GM12864 (cell line): ENCODE measurements at regions not wholly inside any gene's neighbourhood (a gene's known extent, or its start where the extent isn't known, plus 50 kb on each side); places are given as distances from the start of the nearest gene placed in this dataset.

ENCODE experiments used
- DNase-seq: peaks from one replicate; pipeline ENCODE4 v3.0.0-alpha.2; 2011; ENCODE audit warnings: low read depth
- H3K4me3 ChIP-seq: 2 replicates; pipeline ENCODE4 v1.5.1; 2011; ENCODE audit warnings: mild to moderate bottlenecking, low read depth, low read length, control low read depth
- CTCF ChIP-seq: IDR thresholded peaks from 2 replicates; pipeline ENCODE4 v1.5.1; 2011; ENCODE audit warnings: low read depth, mild to moderate bottlenecking, moderate library complexity, low read length, control low read depth, inconsistent platforms; ENCODE audit errors: missing control alignments

GRCh38 chrX:34557733-34558132 lies 99.4 kb downstream of the TMEM47 start:
- DNase-seq = no peak
- no peak for TF ChIP-seq CTCF
- H3K4me3 ChIP-seq = no peak overlapping the region

- no peak for DNase-seq
- H3K4me3 ChIP-seq = no peak overlapping the region
- TF ChIP-seq CTCF = no peak
Observed at GRCh38 chrX:34555481-34555880, 101.6 kb downstream of the TMEM47 start.

- DNase-seq = no peak
- TF ChIP-seq CTCF = no peak
- no peak overlapping the region for H3K4me3 ChIP-seq
Observed at GRCh38 chrX:34546366-34546765, 110.7 kb downstream of the TMEM47 start.

- DNase-seq = no peak
- H3K4me3 ChIP-seq = no peak overlapping the region
- no peak for TF ChIP-seq CTCF
Observed at GRCh38 chrX:34528081-34528480, 129.0 kb downstream of the TMEM47 start.

GRCh38 chrX:34521563-34521962 lies 135.5 kb downstream of the TMEM47 start:
- no peak for DNase-seq

GRCh38 chrX:34509394-34509793 lies 147.7 kb downstream of the TMEM47 start:
- DNase-seq = no peak

More at GRCh38 chrX:34521563-34521962, 135.5 kb downstream of the TMEM47 start:
- no peak overlapping the region for H3K4me3 ChIP-seq
- no peak for TF ChIP-seq CTCF

More at GRCh38 chrX:34509394-34509793, 147.7 kb downstream of the TMEM47 start:
- no peak overlapping the region for H3K4me3 ChIP-seq
- TF ChIP-seq CTCF = no peak
